Caco-2 (cell line): ENCODE measurements at regions not wholly inside any gene's neighbourhood (a gene's known extent, or its start where the extent isn't known, plus 50 kb on each side); places are given as distances from the start of the nearest gene placed in this dataset.

Experiments used
- BruUV-seq: library from RNA; stranded (reverse); fragments of 400-500 nt; replicated peaks from 2 replicates; lab custom pipeline; 2021; lab: Mats Ljungman, UMichigan
- CTCF ChIA-PET: fragments of 300-600 bp; sonication (Branson Sonifier 250); formaldehyde crosslinking; loops from one replicate; lab custom pipeline; 2022; ENCODE audit warnings: antibody characterized with exemption; lab: Charles Lee
- POLR2A ChIA-PET: fragments of 300-600 bp; sonication (Branson Sonifier 250); formaldehyde crosslinking; loops from one replicate; lab custom pipeline; 2022; ENCODE audit warnings: antibody characterized with exemption; lab: Charles Lee
- DNase-seq, 2 experiments: peaks; one replicate each; pipeline versions ENCODE4 v3.0.0 to v3.0.0-alpha.2; 2020 to 2022
- H3K27me3 ChIP-seq: replicated peaks from 2 replicates; pipeline ENCODE4 v1.6.0; 2011; ENCODE audit warnings: low read length; ENCODE audit not compliant: control insufficient read depth, insufficient read depth
- H3K36me3 ChIP-seq: 2 replicates; pipeline ENCODE4 v1.5.1; 2011; ENCODE audit warnings: low read length; ENCODE audit not compliant: control insufficient read depth, insufficient read depth
- H3K4me1 ChIP-seq: fragments of 250-450 bp; sonication (Bioruptor Pico); 2 replicates; pipeline ENCODE4 v1.5.1; 2020; ENCODE audit warnings: mild to moderate bottlenecking
- H3K4me3 ChIP-seq: 2 replicates; pipeline ENCODE4 v1.5.1; 2011; ENCODE audit warnings: low read depth, mild to moderate bottlenecking, control low read depth, low read length
- H3K9me3 ChIP-seq: fragments of 250-450 bp; sonication (Bioruptor Pico); 2 replicates; pipeline ENCODE4 v1.5.1; 2020; ENCODE audit warnings: mild to moderate bottlenecking, moderate library complexity
- H3K27ac Mint-ChIP-seq: one replicate; pipeline ENCODE4 v1.8.0; 2022; ENCODE audit warnings: mixed read lengths; ENCODE audit not compliant: unreplicated experiment
- H3K27me3 Mint-ChIP-seq: one replicate; pipeline ENCODE4 v1.8.0; 2022; ENCODE audit warnings: mixed read lengths; ENCODE audit not compliant: insufficient read depth, unreplicated experiment
- H3K36me3 Mint-ChIP-seq: one replicate; pipeline ENCODE4 v1.8.0; 2022; ENCODE audit warnings: mild to moderate bottlenecking, mixed read lengths; ENCODE audit not compliant: insufficient read depth, unreplicated experiment
- H3K4me1 Mint-ChIP-seq: one replicate; pipeline ENCODE4 v1.8.0; 2022; ENCODE audit warnings: low read depth, mixed read lengths; ENCODE audit not compliant: unreplicated experiment
- H3K4me3 Mint-ChIP-seq: one replicate; pipeline ENCODE4 v1.8.0; 2022; ENCODE audit warnings: mild to moderate bottlenecking, moderate library complexity, mixed read lengths; ENCODE audit not compliant: unreplicated experiment
- H3K9me3 Mint-ChIP-seq: one replicate; pipeline ENCODE4 v1.8.0; 2022; ENCODE audit warnings: mixed read lengths; ENCODE audit not compliant: unreplicated experiment
- CTCF ChIP-seq, 2 experiments: fragments of 200-600 bp in 1 of 2; IDR thresholded peaks; 1 replicate in 1 of 2; 2 replicates in 1 of 2; pipeline versions ENCODE4 v1.5.1 to v1.8.0; 2011 to 2022; ENCODE audit warnings: antibody characterized with exemption in 1 of 2, control low read depth in 1 of 2, inconsistent platforms in 1 of 2, low read depth in 1 of 2, low read length in 1 of 2, mild to moderate bottlenecking in 1 of 2, moderate library complexity in 1 of 2; ENCODE audit not compliant: insufficient read depth in 1 of 2, severe bottlenecking in 1 of 2, unreplicated experiment in 1 of 2
- intact Hi-C: fragments of 100-400 bp; cut with micrococcal nuclease; formaldehyde crosslinking; loops from one replicate; pipeline ENCODE4 v1.10.0; 2022; ENCODE audit not compliant: unreplicated experiment

GRCh38 chr5:159447116-159447515, 116.8 kb upstream of the IL12B start:
- no TSS peak for BruUV-seq
- no peak for TF ChIP-seq CTCF (IDR thresholded peaks at IDR 0.05; ENCODE audit: insufficient read depth in 1 of 2, low read depth in 1 of 2, low read length in 1 of 2, severe bottlenecking in 1 of 2, unreplicated experiment in 1 of 2)
- CTCF ChIA-PET = no interaction called here
- Mint-ChIP-seq H3K4me3 (no peak overlapping the region), H3K4me1 (peaks cover under 1% of the 10 kb centered on the region), H3K36me3 (no peaks in the 10 kb centered on the region), H3K27me3 (peaks cover 3% of the 10 kb centered on the region), H3K9me3 (no peaks in the 10 kb centered on the region), H3K27ac (no peak overlapping the region)
- POLR2A ChIA-PET = no interaction called here
- intact Hi-C loops = loop anchor here (10.0 kb wide), 1 partner anchor 218 kb away; no protein-coding TSS in a partner anchor
- Histone ChIP-seq H3K9me3 (no peaks in the 10 kb centered on the region), H3K27me3 (no peaks in the 10 kb centered on the region), H3K4me1 (peaks cover under 1% of the 10 kb centered on the region; the same call in 1 of the 2 replicates), H3K36me3 (no peaks in the 10 kb centered on the region), H3K4me3 (no peak overlapping the region)
- no peak for DNase-seq

DNA sequence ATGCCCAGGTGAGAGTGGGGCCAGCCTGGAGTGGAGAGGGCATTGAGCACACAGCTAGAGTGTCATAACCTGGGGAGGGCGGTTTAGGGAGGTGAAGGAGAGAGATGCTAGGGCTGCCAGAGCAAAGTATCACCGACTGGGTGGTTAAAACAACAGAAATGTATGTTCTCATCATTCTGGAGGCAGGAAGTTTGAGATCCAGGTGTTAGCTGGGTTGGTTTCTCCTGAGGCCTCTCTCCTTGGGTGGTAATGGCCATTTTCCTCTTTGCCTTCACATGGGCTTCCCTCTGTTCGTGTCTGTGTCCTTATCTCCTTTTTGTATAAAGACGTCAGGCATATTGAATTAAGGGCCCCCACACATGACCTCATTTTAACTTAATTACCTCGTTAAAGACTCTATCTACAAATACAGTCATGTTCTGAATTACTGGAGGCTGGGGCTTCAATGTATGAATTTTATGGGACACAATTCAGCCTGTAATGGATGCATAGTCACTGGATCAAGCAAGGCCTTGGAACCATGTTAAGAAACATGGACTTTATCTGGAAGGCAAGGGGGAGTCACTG, 118.6 kb upstream of the IL12B start:
- Histone ChIP-seq H3K36me3 (no peaks in the 10 kb centered on the region), H3K4me3 (no peak overlapping the region), H3K27me3 (no peaks in the 10 kb centered on the region), H3K4me1 (peaks cover 9% of the 10 kb centered on the region; the same call in 1 of the 2 replicates), H3K9me3 (no peaks in the 10 kb centered on the region)
- no peak overlapping the region for H3K27ac Mint-ChIP-seq
- intact Hi-C loops = loop anchor here (10.0 kb wide), 1 partner anchor 216 kb away; no protein-coding TSS in a partner anchor
- no peak overlapping the region for H3K4me3 Mint-ChIP-seq
- peaks cover 7% of the 10 kb centered on the region for H3K4me1 Mint-ChIP-seq
- H3K9me3 Mint-ChIP-seq = no peaks in the 10 kb centered on the region
- POLR2A ChIA-PET = no interaction called here
- no peak for TF ChIP-seq CTCF (IDR thresholded peaks at IDR 0.05; ENCODE audit: insufficient read depth in 1 of 2, low read depth in 1 of 2, low read length in 1 of 2, severe bottlenecking in 1 of 2, unreplicated experiment in 1 of 2)
- BruUV-seq = no TSS peak
- no peaks in the 10 kb centered on the region for H3K36me3 Mint-ChIP-seq
- CTCF ChIA-PET = no interaction called here
- DNase-seq = no peak
- H3K27me3 Mint-ChIP-seq = peaks cover 3% of the 10 kb centered on the region

GRCh38 chr5:159449925-159450324, 119.6 kb upstream of the IL12B start:
- ChIA-PET CTCF (interaction anchor here (1.0 kb wide), 1 partner anchor 537 kb away, joined by 3 read pairs; no protein-coding TSS in a partner anchor), POLR2A (no interaction called here)
- TF ChIP-seq CTCF (IDR thresholded peaks at IDR 0.05; ENCODE audit: insufficient read depth in 1 of 2, low read depth in 1 of 2, low read length in 1 of 2, severe bottlenecking in 1 of 2, unreplicated experiment in 1 of 2) = no peak
- H3K36me3 Mint-ChIP-seq = no peaks in the 10 kb centered on the region
- H3K27me3 Mint-ChIP-seq = peaks cover 3% of the 10 kb centered on the region
- no peaks in the 10 kb centered on the region for H3K27me3 ChIP-seq
- BruUV-seq = no TSS peak
- H3K9me3 ChIP-seq = no peaks in the 10 kb centered on the region
- H3K36me3 ChIP-seq = no peaks in the 10 kb centered on the region
- H3K4me1 Mint-ChIP-seq = peaks cover 7% of the 10 kb centered on the region
- H3K27ac Mint-ChIP-seq = no peak overlapping the region
- intact Hi-C loops = loop anchor here (10.0 kb wide), 1 partner anchor 215 kb away; no protein-coding TSS in a partner anchor
- H3K4me1 ChIP-seq = peaks cover 9% of the 10 kb centered on the region; the same call in 1 of the 2 replicates
- H3K9me3 Mint-ChIP-seq = no peaks in the 10 kb centered on the region
- no peak for DNase-seq
- no peak overlapping the region for H3K4me3 Mint-ChIP-seq
- no peak overlapping the region for H3K4me3 ChIP-seq
